ENCODE measurements at regions not wholly inside any gene's neighbourhood (a gene's known extent, or its start where the extent isn't known, plus 50 kb on each side); places are given as distances from the start of the nearest gene placed in this dataset.

DNA sequence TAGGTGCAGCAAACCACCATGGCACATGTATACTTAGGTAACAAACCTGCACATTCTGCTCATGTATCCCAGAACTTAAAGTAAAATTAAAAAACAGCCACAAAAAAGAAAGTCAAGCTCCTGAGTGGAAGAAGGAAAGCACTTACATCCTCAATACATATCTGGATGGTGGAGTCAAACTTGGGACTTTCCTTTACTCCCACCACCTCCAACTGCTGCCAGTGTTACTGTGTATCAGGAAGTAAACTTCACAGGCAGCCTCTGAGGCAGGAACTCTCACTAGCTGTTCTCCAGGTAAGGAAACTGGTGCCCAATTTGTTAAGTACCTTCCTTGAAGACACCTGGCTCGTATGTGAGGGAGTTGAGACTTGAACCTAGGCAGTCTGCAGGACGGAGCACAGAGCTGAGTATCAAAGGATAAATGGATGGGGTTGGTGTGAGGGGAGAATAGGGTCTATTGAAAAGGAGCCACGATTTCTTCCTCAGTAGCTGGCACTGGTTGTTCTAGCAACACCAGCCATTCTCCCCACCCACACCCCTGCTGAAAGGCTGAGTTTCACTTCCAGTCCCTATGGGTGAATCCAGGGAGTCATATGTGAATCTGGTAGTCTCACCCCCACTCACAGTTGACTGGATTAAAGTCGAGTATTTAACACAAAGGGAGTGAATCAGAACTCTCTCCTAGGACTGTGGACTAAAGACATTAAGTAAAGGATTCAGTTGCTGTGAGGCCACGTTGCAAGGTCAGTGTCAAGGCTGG is 50.0 kb upstream of the GPR39 start:
- Histone ChIP-seq H3K4me1 (no peaks in the 10 kb centered on the region), H3K9me3 (no peaks in the 10 kb centered on the region), H3K27me3 (no peaks in the 10 kb centered on the region), H3K4me3 (ENCODE audit: low read depth, low read length) (no peak overlapping the region), H3K36me3 (no peaks in the 10 kb centered on the region)
- DNase-seq = no peak
- TF ChIP-seq, protein P1, sequence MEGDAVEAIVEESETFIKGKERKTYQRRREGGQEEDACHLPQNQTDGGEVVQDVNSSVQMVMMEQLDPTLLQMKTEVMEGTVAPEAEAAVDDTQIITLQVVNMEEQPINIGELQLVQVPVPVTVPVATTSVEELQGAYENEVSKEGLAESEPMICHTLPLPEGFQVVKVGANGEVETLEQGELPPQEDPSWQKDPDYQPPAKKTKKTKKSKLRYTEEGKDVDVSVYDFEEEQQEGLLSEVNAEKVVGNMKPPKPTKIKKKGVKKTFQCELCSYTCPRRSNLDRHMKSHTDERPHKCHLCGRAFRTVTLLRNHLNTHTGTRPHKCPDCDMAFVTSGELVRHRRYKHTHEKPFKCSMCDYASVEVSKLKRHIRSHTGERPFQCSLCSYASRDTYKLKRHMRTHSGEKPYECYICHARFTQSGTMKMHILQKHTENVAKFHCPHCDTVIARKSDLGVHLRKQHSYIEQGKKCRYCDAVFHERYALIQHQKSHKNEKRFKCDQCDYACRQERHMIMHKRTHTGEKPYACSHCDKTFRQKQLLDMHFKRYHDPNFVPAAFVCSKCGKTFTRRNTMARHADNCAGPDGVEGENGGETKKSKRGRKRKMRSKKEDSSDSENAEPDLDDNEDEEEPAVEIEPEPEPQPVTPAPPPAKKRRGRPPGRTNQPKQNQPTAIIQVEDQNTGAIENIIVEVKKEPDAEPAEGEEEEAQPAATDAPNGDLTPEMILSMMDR (IDR thresholded peaks at IDR 0.05; ENCODE audit: low read depth, low read length) = no peak

Data from BE2C (cell line).